ENCODE measurements at regions not wholly inside any gene's neighbourhood (a gene's known extent, or its start where the extent isn't known, plus 50 kb on each side); places are given as distances from the start of the nearest gene placed in this dataset.

DNA sequence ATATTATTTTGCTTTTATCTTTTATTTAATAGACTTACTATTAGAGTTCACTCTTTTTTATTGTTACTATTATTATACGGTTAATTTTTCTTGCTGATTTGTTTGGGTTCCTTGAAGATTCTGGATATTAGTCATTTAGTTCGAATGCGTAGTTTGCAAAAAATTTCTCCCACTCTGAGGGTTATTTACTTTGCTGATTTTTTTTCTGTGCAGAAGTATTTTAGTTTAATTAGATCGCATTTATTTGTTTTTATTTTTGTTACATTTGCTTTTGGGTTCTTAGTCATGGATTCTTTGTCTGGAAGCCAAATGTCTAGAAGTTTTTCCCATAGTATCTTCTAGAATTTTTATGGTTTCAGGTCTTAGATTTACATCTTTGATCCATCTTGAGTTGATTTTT, 585.2 kb downstream of the CPS1 start:
- TF ChIP-seq CTCF (conservative IDR thresholded peaks at IDR 0.05; ENCODE audit: low read length) (no peak), EZH2phosphoT487 (IDR thresholded peaks at IDR 0.05; ENCODE audit: borderline replicate concordance, low read depth, low read length) (no peak)
- intact Hi-C loops (cut with micrococcal nuclease; ENCODE audit: unreplicated experiment): no loop called here
- Histone ChIP-seq H3K36me3 (ENCODE audit: insufficient read depth, low read length) (no peaks in the 10 kb centered on the region), H3K4me2 (ENCODE audit: low read length) (no peak overlapping the region), H3K4me1 (ENCODE audit: insufficient read depth, low read length, poor library complexity, severe bottlenecking) (no peaks in the 10 kb centered on the region), H3K9me2 (ENCODE audit: insufficient read depth, low read length) (no peaks in the 10 kb centered on the region), H3K79me2 (ENCODE audit: insufficient read depth, low read depth, low read length) (no peaks in the 10 kb centered on the region), H3K27ac (ENCODE audit: low read depth, low read length, poor library complexity, severe bottlenecking) (no peak overlapping the region), H4K20me1 (ENCODE audit: insufficient read depth, low read length) (no peaks in the 10 kb centered on the region), H3K4me3 (ENCODE audit: low read depth, low read length, poor library complexity, severe bottlenecking) (no peak overlapping the region), H2AFZ (ENCODE audit: low read length) (no peak overlapping the region), H3K9me3 (ENCODE audit: low read length) (0 out of 2 replicates have a peak, but pooled peaks cover 8% of the 10 kb centered on the region)
- ChIA-PET POLR2A (no interaction called here), CTCF (ENCODE audit: unreplicated experiment) (no interaction called here)
- BruUV-seq (replicated peaks): no TSS peak
- no peak for DNase-seq (ENCODE audit: low spot score)

- intact Hi-C loops (cut with micrococcal nuclease; ENCODE audit: unreplicated experiment): no loop called here
- H3K79me2 ChIP-seq (ENCODE audit: insufficient read depth, low read depth, low read length): no peaks in the 10 kb centered on the region
- no peaks in the 10 kb centered on the region for H3K36me3 ChIP-seq (ENCODE audit: insufficient read depth, low read length)
- TF ChIP-seq EZH2phosphoT487 (IDR thresholded peaks at IDR 0.05; ENCODE audit: borderline replicate concordance, low read depth, low read length) (no peak), CTCF (conservative IDR thresholded peaks at IDR 0.05; ENCODE audit: low read length) (no peak)
- 0 out of 2 replicates have a peak, but pooled peaks cover 8% of the 10 kb centered on the region for H3K9me3 ChIP-seq (ENCODE audit: low read length)
- POLR2A ChIA-PET: no interaction called here
- H3K4me3 ChIP-seq (ENCODE audit: low read depth, low read length, poor library complexity, severe bottlenecking): no peak overlapping the region
- H3K4me1 ChIP-seq (ENCODE audit: insufficient read depth, low read length, poor library complexity, severe bottlenecking): no peaks in the 10 kb centered on the region
- no peaks in the 10 kb centered on the region for H3K9me2 ChIP-seq (ENCODE audit: insufficient read depth, low read length)
- no peak for DNase-seq (ENCODE audit: low spot score)
- no peak overlapping the region for H2AFZ ChIP-seq (ENCODE audit: low read length)
- H3K4me2 ChIP-seq (ENCODE audit: low read length): no peak overlapping the region
- no peaks in the 10 kb centered on the region for H4K20me1 ChIP-seq (ENCODE audit: insufficient read depth, low read length)
- no peak overlapping the region for H3K27ac ChIP-seq (ENCODE audit: low read depth, low read length, poor library complexity, severe bottlenecking)
- CTCF ChIA-PET (ENCODE audit: unreplicated experiment): no interaction called here
- BruUV-seq (replicated peaks): no TSS peak
Observed at GRCh38 chr2:211144078-211144477, 587.7 kb downstream of the CPS1 start.

GRCh38 chr2:211144974-211145665, 588.7 kb downstream of the CPS1 start:
- ChIA-PET CTCF (ENCODE audit: unreplicated experiment) (no interaction called here), POLR2A (interaction anchor here (0.6 kb wide), 1 partner anchor 1080 kb away, joined by 3 read pairs; no protein-coding TSS in a partner anchor)
- Histone ChIP-seq H3K4me1 (ENCODE audit: insufficient read depth, low read length, poor library complexity, severe bottlenecking) (no peaks in the 10 kb centered on the region), H3K4me2 (ENCODE audit: low read length) (no peak overlapping the region), H3K27ac (ENCODE audit: low read depth, low read length, poor library complexity, severe bottlenecking) (no peak overlapping the region), H3K4me3 (ENCODE audit: low read depth, low read length, poor library complexity, severe bottlenecking) (no peak overlapping the region), H3K36me3 (ENCODE audit: insufficient read depth, low read length) (no peaks in the 10 kb centered on the region), H3K79me2 (ENCODE audit: insufficient read depth, low read depth, low read length) (no peaks in the 10 kb centered on the region), H3K9me3 (ENCODE audit: low read length) (0 out of 2 replicates have a peak, but pooled peaks cover 8% of the 10 kb centered on the region), H2AFZ (ENCODE audit: low read length) (no peak overlapping the region), H3K9me2 (ENCODE audit: insufficient read depth, low read length) (no peaks in the 10 kb centered on the region), H4K20me1 (ENCODE audit: insufficient read depth, low read length) (no peaks in the 10 kb centered on the region)
- BruUV-seq (replicated peaks): no TSS peak
- no peak for TF ChIP-seq CTCF (conservative IDR thresholded peaks at IDR 0.05; ENCODE audit: low read length)
- DNase-seq (ENCODE audit: low spot score): no peak
- intact Hi-C loops (cut with micrococcal nuclease; ENCODE audit: unreplicated experiment): no loop called here
